SK-N-SH (cell line): ENCODE measurements at regions not wholly inside any gene's neighbourhood (a gene's known extent, or its start where the extent isn't known, plus 50 kb on each side); places are given as distances from the start of the nearest gene placed in this dataset.
"Not testable (repeated sequence)": the region's sequence is repeated elsewhere in the genome, so short reads cannot be mapped to it uniquely, and the experiment has no call there.

Experiments
- CTCF ChIA-PET: fragments of 300-600, 350-600 bp; formaldehyde crosslinking; extraction: SDS; loops from one replicate; lab custom pipeline; 2021; lab: Yijun Ruan, JAX
- POLR2A ChIA-PET: fragments of 350-600 bp; sonication (Branson Sonifier 250); formaldehyde crosslinking; extraction: SDS; loops from one replicate; lab custom pipeline; 2020; ENCODE audit warnings: antibody characterized with exemption, inconsistent platforms; lab: Yijun Ruan, JAX
- DNase-seq: peaks from one replicate; pipeline ENCODE4 v3.0.0; 2012
- H2AFZ ChIP-seq: fragments of 200-600 bp; sonication (generic); 2 replicates; pipeline ENCODE4 v1.8.1; 2016; ENCODE audit warnings: antibody characterized with exemption, mild to moderate bottlenecking, low read depth
- H3F3A ChIP-seq: fragments of 200-600 bp; sonication (generic); replicated peaks from 2 replicates; pipeline ENCODE3; 2016; ENCODE audit warnings: antibody characterized with exemption, mild to moderate bottlenecking; ENCODE audit not compliant: insufficient read depth
- H3K27ac ChIP-seq, 2 experiments: fragments of 200-500 bp in 1 of 2; fragments of 200-600 bp in 1 of 2; sonication (Bioruptor generic) in 1 of 2; sonication (generic), shearing (Covaris generic) in 1 of 2; 2 replicates each; pipeline versions ENCODE4 v1.5.1 to v1.6.1; 2014 to 2016; ENCODE audit warnings: low read depth in 2 of 2, inconsistent platforms in 1 of 2, low read length in 1 of 2, mild to moderate bottlenecking in 1 of 2, mixed read lengths in 1 of 2
- H3K27me3 ChIP-seq: fragments of 200-600 bp; sonication (generic), shearing (Covaris generic); 2 replicates; pipeline ENCODE4 v1.6.1; 2016; ENCODE audit warnings: mixed run types; ENCODE audit not compliant: insufficient read depth
- H3K36me3 ChIP-seq, 2 experiments: fragments of 200-500 bp in 1 of 2; fragments of 200-600 bp in 1 of 2; sonication (Bioruptor generic) in 1 of 2; sonication (generic) in 1 of 2; replicated peaks in 1 of 2; 2 replicates each; pipeline versions ENCODE3 to v1.5.1; 2014 to 2016; ENCODE audit warnings: low read length in 1 of 2, mild to moderate bottlenecking in 1 of 2; ENCODE audit not compliant: insufficient read depth in 2 of 2, control insufficient read depth in 1 of 2
- H3K4me1 ChIP-seq, 2 experiments: fragments of 200-500 bp in 1 of 2; fragments of 200-600 bp in 1 of 2; sonication (Bioruptor generic) in 1 of 2; sonication (generic), shearing (Covaris generic) in 1 of 2; 2 replicates each; pipeline versions ENCODE4 v1.5.1 to v1.6.1; 2014 to 2016; ENCODE audit warnings: low read depth in 1 of 2, low read length in 1 of 2, mixed run types in 1 of 2; ENCODE audit not compliant: insufficient read depth in 2 of 2, control insufficient read depth in 1 of 2
- H3K4me2 ChIP-seq: fragments of 200-600 bp; sonication (generic), shearing (Covaris generic); 2 replicates; pipeline ENCODE4 v1.6.1; 2017; ENCODE audit warnings: mixed run types
- H3K4me3 ChIP-seq, 2 experiments: fragments of 200-500 bp in 1 of 2; fragments of 200-600 bp in 1 of 2; sonication (Bioruptor generic) in 1 of 2; sonication (generic), shearing (Covaris generic) in 1 of 2; 2 replicates each; pipeline versions ENCODE4 v1.5.1 to v1.8.1; 2014 to 2016; ENCODE audit warnings: low read depth in 2 of 2, inconsistent platforms in 1 of 2, low read length in 1 of 2, mild to moderate bottlenecking in 1 of 2, mixed read lengths in 1 of 2, moderate library complexity in 1 of 2
- H3K79me2 ChIP-seq: fragments of 200-600 bp; sonication (generic); 2 replicates; pipeline ENCODE4 v1.8.1; 2017; ENCODE audit warnings: mild to moderate bottlenecking; ENCODE audit not compliant: insufficient read depth
- H3K9ac ChIP-seq: fragments of 200-600 bp; sonication (generic); 2 replicates; pipeline ENCODE4 v1.6.1; 2017; ENCODE audit warnings: mixed run types
- H3K9me2 ChIP-seq: fragments of 200-600 bp; sonication (generic); 2 replicates; pipeline ENCODE4 v1.6.1; 2017; ENCODE audit warnings: mixed run types
- H3K9me3 ChIP-seq: fragments of 200-600 bp; sonication (generic); 2 replicates; pipeline ENCODE4 v1.6.1; 2017; ENCODE audit warnings: mixed run types, mild to moderate bottlenecking, moderate library complexity
- H4K20me1 ChIP-seq: fragments of 200-600 bp; sonication (generic); 2 replicates; pipeline ENCODE4 v1.6.1; 2017; ENCODE audit warnings: mild to moderate bottlenecking, mixed run types; ENCODE audit not compliant: insufficient read depth
- FOSL2 ChIP-seq: IDR thresholded peaks from 2 replicates; pipeline ENCODE4 v1.4.0; 2012; ENCODE audit warnings: low read depth, mild to moderate bottlenecking, moderate library complexity, borderline replicate concordance
- MAX ChIP-seq: IDR thresholded peaks from 2 replicates; pipeline ENCODE4 v1.4.0; 2012; ENCODE audit warnings: low read depth
- MEF2A ChIP-seq: IDR thresholded peaks from 2 replicates; pipeline ENCODE4 v1.4.0; 2012; ENCODE audit warnings: low read depth, borderline replicate concordance
- MXI1 ChIP-seq: IDR thresholded peaks from 2 replicates; pipeline ENCODE4 v1.6.1; 2012; ENCODE audit warnings: mild to moderate bottlenecking, low read depth, low read length, improper control_type of control experiment
- PBX3 ChIP-seq: IDR thresholded peaks from 2 replicates; pipeline ENCODE4; 2012
- RAD21 ChIP-seq: IDR thresholded peaks from 2 replicates; pipeline ENCODE4 v1.6.1; 2012; ENCODE audit warnings: mild to moderate bottlenecking, low read length
- REST ChIP-seq: IDR thresholded peaks from 2 replicates; pipeline ENCODE4 v1.6.1; 2012; ENCODE audit warnings: mild to moderate bottlenecking, low read depth, low read length, moderate library complexity
- RFX5 ChIP-seq: IDR thresholded peaks from 2 replicates; pipeline ENCODE4 v1.6.1; 2012; ENCODE audit warnings: mild to moderate bottlenecking, improper control_type of control experiment, low read length
- SIN3A ChIP-seq: IDR thresholded peaks from 2 replicates; pipeline ENCODE4 v1.6.1; 2012; ENCODE audit warnings: low read depth, mild to moderate bottlenecking, low read length, moderate library complexity, borderline replicate concordance
- SMC3 ChIP-seq: IDR thresholded peaks from 2 replicates; pipeline ENCODE4 v1.6.1; 2012; ENCODE audit warnings: low read depth, low read length, improper control_type of control experiment
- TAF1 ChIP-seq: IDR thresholded peaks from 2 replicates; pipeline ENCODE4 v1.6.1; 2012; ENCODE audit warnings: low read depth, mild to moderate bottlenecking, low read length, moderate library complexity, borderline replicate concordance
- TCF12 ChIP-seq: IDR thresholded peaks from 2 replicates; pipeline ENCODE4 v1.4.0; 2012
- WGBS: methylation state at CpG from one replicate; pipeline ENCODE4 v1.1.6; 2017; ENCODE audit warnings: low lambda C conversion rate; 5-methylcytosine and 5-hydroxymethylcytosine counted together

GRCh38 chr5:71821029-71821428 lies 102.0 kb downstream of the CARTPT start:
- H3K9ac ChIP-seq = no peak overlapping the region
- DNase-seq = no peak
- WGBS = 44% methylated on average over 1 of the region's 1 CpG
- no peaks in the 10 kb centered on the region for H3K27me3 ChIP-seq
- H2AFZ ChIP-seq = no peak overlapping the region
- no peaks in the 10 kb centered on the region for H3K9me2 ChIP-seq
- H3K4me1 ChIP-seq = no peaks in the 10 kb centered on the region
- TF ChIP-seq RAD21 (no peak), MAX (no peak), MXI1 (no peak), SMC3 (no peak), PBX3 (no peak), RFX5 (no peak), FOSL2 (no peak), SIN3A (no peak), MEF2A (no peak), TCF12 (no peak), TAF1 (no peak), REST (no peak)
- H3F3A ChIP-seq = no peaks in the 10 kb centered on the region
- no peaks in the 10 kb centered on the region for H3K36me3 ChIP-seq
- H3K79me2 ChIP-seq = no peaks in the 10 kb centered on the region
- no peak overlapping the region for H3K4me3 ChIP-seq
- peaks cover 11% of the 10 kb centered on the region for H3K9me3 ChIP-seq
- POLR2A ChIA-PET = no interaction called here
- no peak overlapping the region for H3K27ac ChIP-seq
- CTCF ChIA-PET = no interaction called here
- H3K4me2 ChIP-seq = no peak overlapping the region
- H4K20me1 ChIP-seq = no peaks in the 10 kb centered on the region

GRCh38 chr5:71822065-71822464 lies 103.0 kb downstream of the CARTPT start:
- DNase-seq, H3K79me2 ChIP-seq, H3K27ac ChIP-seq, CTCF ChIA-PET, H3K9me2 ChIP-seq, H3K4me1 ChIP-seq, H3F3A ChIP-seq, H3K4me3 ChIP-seq, H3K4me2 ChIP-seq, H4K20me1 ChIP-seq, H3K27me3 ChIP-seq, H2AFZ ChIP-seq, H3K9ac ChIP-seq, POLR2A ChIA-PET, H3K36me3 ChIP-seq: not testable (repeated sequence)
- H3K9me3 ChIP-seq = peaks cover 20% of the 10 kb centered on the region
